Mesenchymal stem cell (in vitro differentiated cells and primary cell): ENCODE measurements at regions not wholly inside any gene's neighbourhood (a gene's known extent, or its start where the extent isn't known, plus 50 kb on each side); places are given as distances from the start of the nearest gene placed in this dataset.

Source experiments
- DNase-seq: peaks from one replicate; pipeline ENCODE4 v3.0.0-alpha.2; 2013
- H2AFZ ChIP-seq: one replicate; pipeline ENCODE4 v1.6.1; 2013; ENCODE audit warnings: low read depth, mild to moderate bottlenecking, control low read depth, inconsistent platforms, low read length, moderate library complexity
- H2AK5ac ChIP-seq: 2 replicates; pipeline ENCODE4 v1.6.1; 2013; ENCODE audit warnings: low read length, moderate library complexity, mild to moderate bottlenecking, inconsistent platforms; ENCODE audit not compliant: severe bottlenecking
- H2BK120ac ChIP-seq: one replicate; pipeline ENCODE4 v1.6.1; 2013; ENCODE audit warnings: low read depth, mild to moderate bottlenecking, inconsistent platforms, low read length, moderate library complexity
- H2BK12ac ChIP-seq, 2 experiments: one replicate each; pipeline ENCODE4 v1.6.1; 2013; ENCODE audit warnings: inconsistent platforms in 2 of 2, low read length in 2 of 2, mild to moderate bottlenecking in 2 of 2, moderate library complexity in 2 of 2, control low read depth in 1 of 2
- H2BK15ac ChIP-seq: one replicate; pipeline ENCODE4 v1.6.1; 2013; ENCODE audit warnings: mild to moderate bottlenecking, low read depth, inconsistent platforms; ENCODE audit not compliant: poor library complexity, severe bottlenecking
- H2BK5ac ChIP-seq: 2 replicates; pipeline ENCODE4 v1.6.1; 2013; ENCODE audit warnings: low read depth, mild to moderate bottlenecking, low read length, control low read depth, inconsistent platforms; ENCODE audit not compliant: poor library complexity, severe bottlenecking
- H3K14ac ChIP-seq, 2 experiments: one replicate each; pipeline ENCODE4 v1.6.1; 2013; ENCODE audit warnings: inconsistent platforms in 2 of 2, low read length in 2 of 2, control low read depth in 1 of 2, mild to moderate bottlenecking in 1 of 2, moderate library complexity in 1 of 2
- H3K18ac ChIP-seq, 2 experiments: one replicate each; pipeline ENCODE4 v1.6.1; 2013; ENCODE audit warnings: inconsistent platforms in 2 of 2, low read length in 2 of 2, control low read depth in 1 of 2, low read depth in 1 of 2, mild to moderate bottlenecking in 1 of 2
- H3K23ac ChIP-seq, 2 experiments: one replicate each; pipeline ENCODE4 v1.6.1; 2013; ENCODE audit warnings: inconsistent platforms in 2 of 2, low read length in 2 of 2, mild to moderate bottlenecking in 2 of 2, moderate library complexity in 2 of 2, control low read depth in 1 of 2
- H3K27ac ChIP-seq: 2 replicates; pipeline ENCODE4 v1.5.1; 2013; ENCODE audit warnings: mild to moderate bottlenecking, moderate library complexity, low read length, control low read depth, inconsistent platforms; ENCODE audit not compliant: poor library complexity, severe bottlenecking
- H3K27me3 ChIP-seq, 2 experiments: 2 replicates each; pipeline versions ENCODE4 v1.6.1 to v1.7.0; 2013; ENCODE audit warnings: low read length in 2 of 2, mild to moderate bottlenecking in 2 of 2, moderate library complexity in 2 of 2, control low read depth in 1 of 2, inconsistent platforms in 1 of 2; ENCODE audit not compliant: control insufficient read depth in 1 of 2, insufficient read depth in 1 of 2
- H3K36me3 ChIP-seq, 2 experiments: 2 replicates each; pipeline versions ENCODE4 v1.6.1 to v1.7.0; 2013; ENCODE audit warnings: low read length in 2 of 2, control low read depth in 1 of 2, inconsistent platforms in 1 of 2, low read depth in 1 of 2, mild to moderate bottlenecking in 1 of 2; ENCODE audit not compliant: insufficient read depth in 2 of 2, control insufficient read depth in 1 of 2
- H3K4ac ChIP-seq, 2 experiments: one replicate each; pipeline ENCODE4 v1.6.1; 2013; ENCODE audit warnings: inconsistent platforms in 2 of 2, low read length in 2 of 2, mild to moderate bottlenecking in 2 of 2, moderate library complexity in 2 of 2, control low read depth in 1 of 2, low read depth in 1 of 2
- H3K4me1 ChIP-seq: 2 replicates; pipeline ENCODE4 v1.6.1; 2013; ENCODE audit warnings: low read depth, low read length, control low read depth; ENCODE audit not compliant: control insufficient read depth, insufficient read depth
- H3K4me2 ChIP-seq: 2 replicates; pipeline ENCODE4 v1.6.1; 2013; ENCODE audit warnings: low read length, mild to moderate bottlenecking, inconsistent platforms; ENCODE audit not compliant: poor library complexity, severe bottlenecking
- H3K4me3 ChIP-seq, 2 experiments: 2 replicates each; pipeline versions ENCODE4 v1.5.1 to v1.7.0; 2013; ENCODE audit warnings: low read length in 2 of 2, mild to moderate bottlenecking in 2 of 2, control low read depth in 1 of 2, low read depth in 1 of 2; ENCODE audit not compliant: insufficient read depth in 1 of 2
- H3K79me1 ChIP-seq: replicated peaks from 2 replicates; pipeline ENCODE4 v1.6.1; 2013; ENCODE audit warnings: mild to moderate bottlenecking, control low read depth, low read length, inconsistent platforms; ENCODE audit not compliant: poor library complexity, severe bottlenecking
- H3K9ac ChIP-seq: 2 replicates; pipeline ENCODE4 v1.7.0; 2013; ENCODE audit warnings: mild to moderate bottlenecking, low read length, moderate library complexity
- H3K9me3 ChIP-seq: 2 replicates; pipeline ENCODE4 v1.7.0; 2013; ENCODE audit warnings: mild to moderate bottlenecking, low read length; ENCODE audit not compliant: control insufficient read depth
- H4K8ac ChIP-seq: one replicate; pipeline ENCODE4 v1.6.1; 2013; ENCODE audit warnings: inconsistent platforms, mild to moderate bottlenecking, low read length, moderate library complexity
- H4K91ac ChIP-seq: one replicate; pipeline ENCODE4 v1.6.1; 2013; ENCODE audit warnings: mild to moderate bottlenecking, low read length, inconsistent platforms
- WGBS: methylation state at CpG from one replicate; pipeline ENCODE4 v1.1.7; 2013; ENCODE audit warnings: mixed read lengths; 5-methylcytosine and 5-hydroxymethylcytosine counted together

DNA sequence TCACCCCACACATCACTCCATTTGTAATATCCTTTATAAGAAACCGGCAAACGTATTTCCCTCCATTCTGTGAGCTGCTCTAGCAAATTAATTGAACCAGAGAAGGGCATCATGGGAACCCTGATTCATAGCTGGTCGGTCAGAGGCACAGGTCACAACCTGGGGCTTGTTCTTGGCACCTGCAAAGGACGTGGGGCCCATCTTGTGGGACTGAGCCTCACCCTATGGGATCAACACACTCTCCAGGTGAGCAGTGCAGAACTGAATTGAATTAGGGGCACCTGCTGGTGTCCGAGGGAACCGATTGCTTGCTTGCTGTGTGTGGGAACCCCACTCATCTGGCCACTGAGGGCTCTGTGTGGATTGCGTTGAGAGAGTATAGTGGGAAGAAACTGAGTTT, 145.3 kb downstream of the CTTN start:
- H2AFZ ChIP-seq: no peak overlapping the region
- no peak overlapping the region for H3K4ac ChIP-seq
- no peaks in the 10 kb centered on the region for H3K36me3 ChIP-seq
- H3K9ac ChIP-seq: no peak overlapping the region
- H3K14ac ChIP-seq: no peak overlapping the region
- H2BK5ac ChIP-seq: no peak overlapping the region
- H3K27me3 ChIP-seq: peaks cover 9 to 12% of the 10 kb centered on the region in 2 experiments
- H4K91ac ChIP-seq: no peak overlapping the region
- no peak overlapping the region for H3K27ac ChIP-seq
- H2BK15ac ChIP-seq: no peak overlapping the region
- no peak overlapping the region for H3K23ac ChIP-seq
- no peak overlapping the region for H3K18ac ChIP-seq
- peaks cover 11% of the 10 kb centered on the region for H3K4me1 ChIP-seq
- peaks cover 2% of the 10 kb centered on the region for H3K79me1 ChIP-seq
- no peak overlapping the region for H2AK5ac ChIP-seq
- no peak overlapping the region for H3K4me3 ChIP-seq
- no peaks in the 10 kb centered on the region for H3K9me3 ChIP-seq
- H4K8ac ChIP-seq: no peak overlapping the region
- no peak overlapping the region for H3K4me2 ChIP-seq
- WGBS: 88% methylated on average over 7 of the region's 7 CpGs
- no peak overlapping the region for H2BK120ac ChIP-seq
- H2BK12ac ChIP-seq: no peak overlapping the region
- DNase-seq: no peak

DNA sequence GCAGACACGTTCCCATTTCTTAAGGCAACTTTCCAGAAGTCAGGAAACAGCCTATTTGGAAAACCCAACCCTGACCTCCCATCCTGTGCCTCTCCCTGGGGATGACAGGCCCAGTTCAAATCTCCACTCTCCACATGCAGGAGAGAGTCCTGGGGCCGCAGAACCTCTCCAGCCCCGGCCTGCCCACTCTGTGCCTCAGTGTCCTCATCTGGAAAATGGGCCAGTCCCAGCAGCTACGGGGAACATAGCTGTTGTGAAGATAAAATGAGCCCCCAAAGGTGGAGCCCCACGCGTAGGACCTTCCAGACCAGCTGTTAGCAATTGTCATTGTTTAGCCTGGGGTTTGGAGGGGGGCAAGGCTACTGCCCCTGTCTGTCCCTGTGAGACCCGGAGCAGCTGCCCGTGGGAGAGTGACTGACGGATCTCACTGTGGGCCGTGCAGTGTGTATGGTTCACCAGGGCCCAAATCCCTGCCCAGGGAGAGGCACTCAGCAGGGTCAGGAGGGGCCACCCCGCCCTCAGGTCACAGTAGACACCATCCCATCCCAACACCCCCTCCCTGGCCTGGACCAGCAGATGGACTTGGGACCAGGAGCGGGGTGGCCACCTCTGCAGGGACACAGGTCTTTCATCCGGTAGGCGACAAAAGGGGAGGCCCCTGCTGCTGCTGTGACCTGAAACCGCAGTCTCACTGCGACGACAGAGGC, 145.9 kb downstream of the CTTN start:
- Histone ChIP-seq H4K91ac (no peak overlapping the region), H3K4ac (no peak overlapping the region), H3K14ac (no peak overlapping the region), H2AK5ac (no peak overlapping the region), H3K4me2 (no peak overlapping the region), H2BK12ac (no peak overlapping the region), H3K36me3 (no peaks in the 10 kb centered on the region), H3K27ac (no peak overlapping the region), H2BK5ac (no peak overlapping the region), H3K9me3 (no peaks in the 10 kb centered on the region), H3K9ac (no peak overlapping the region), H3K4me1 (peaks cover 9% of the 10 kb centered on the region), H3K27me3 (peaks cover 9 to 12% of the 10 kb centered on the region in 2 experiments), H3K4me3 (no peak overlapping the region), H3K18ac (no peak overlapping the region), H2BK15ac (no peak overlapping the region), H2AFZ (no peak overlapping the region), H2BK120ac (no peak overlapping the region), H3K79me1 (peaks cover 2% of the 10 kb centered on the region), H3K23ac (no peak overlapping the region), H4K8ac (no peak overlapping the region)
- DNase-seq: no peak
- WGBS: 84% methylated on average over 17 of the region's 17 CpGs

DNA sequence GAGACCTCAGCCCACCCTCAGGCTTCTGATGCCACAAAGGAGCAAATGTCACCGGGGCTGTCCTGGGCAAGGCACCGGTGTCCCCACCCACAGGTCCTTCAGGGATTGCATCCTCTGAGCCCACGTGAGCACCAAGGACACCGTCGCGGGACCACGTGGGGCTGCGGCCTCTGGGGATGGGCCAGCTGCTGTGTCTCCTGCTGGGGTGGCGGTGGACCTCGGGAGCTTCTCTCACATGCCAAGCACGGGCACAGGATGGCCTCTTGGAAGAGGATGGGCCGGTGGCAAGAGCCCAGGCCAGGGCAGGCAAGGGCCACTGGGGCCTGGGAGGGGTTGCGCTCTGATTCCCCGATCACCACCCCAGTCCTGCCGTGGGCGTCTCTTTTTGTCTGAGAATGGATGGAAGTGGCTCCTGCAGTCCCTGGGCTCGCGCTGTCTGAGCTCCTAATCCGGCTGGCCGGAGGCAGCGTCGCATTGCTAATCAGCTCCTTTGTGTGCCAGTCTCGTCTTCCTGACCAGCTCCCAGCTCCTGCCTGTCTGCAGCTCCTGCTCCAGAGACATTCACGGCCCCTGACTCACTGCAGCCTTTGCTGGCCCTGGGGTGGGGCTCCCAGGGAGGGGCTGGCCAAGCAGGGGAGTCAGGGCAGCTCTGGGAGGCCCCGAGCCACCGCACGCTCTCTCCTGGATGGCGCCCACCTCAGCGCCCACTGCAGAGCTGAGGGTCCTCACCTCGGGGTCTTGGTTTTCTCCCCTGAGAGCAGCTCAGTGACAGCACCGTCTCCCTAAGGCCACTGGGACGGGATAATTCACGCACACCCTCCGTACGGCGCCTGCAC, 146.7 kb downstream of the CTTN start:
- no peak overlapping the region for H2BK5ac ChIP-seq
- no peak overlapping the region for H2BK120ac ChIP-seq
- peaks cover 9% of the 10 kb centered on the region for H3K4me1 ChIP-seq
- H3K36me3 ChIP-seq: no peaks in the 10 kb centered on the region
- H2AK5ac ChIP-seq: no peak overlapping the region
- WGBS: 79% methylated on average over 35 of the region's 36 CpGs
- H3K18ac ChIP-seq: no peak overlapping the region
- no peak overlapping the region for H4K91ac ChIP-seq
- no peak overlapping the region for H2BK15ac ChIP-seq
- no peak overlapping the region for H2BK12ac ChIP-seq
- H3K27me3 ChIP-seq: peaks cover 9 to 12% of the 10 kb centered on the region in 2 experiments
- H3K9me3 ChIP-seq: no peaks in the 10 kb centered on the region
- H3K23ac ChIP-seq: no peak overlapping the region
- H3K79me1 ChIP-seq: peaks cover 2% of the 10 kb centered on the region
- no peak overlapping the region for H4K8ac ChIP-seq
- no peak overlapping the region for H3K27ac ChIP-seq
- peak; percentile 22 for DNase-seq
- H3K9ac ChIP-seq: no peak overlapping the region
- no peak overlapping the region for H3K4ac ChIP-seq
- H3K4me2 ChIP-seq: no peak overlapping the region
- H3K4me3 ChIP-seq: no peak overlapping the region
- H3K14ac ChIP-seq: no peak overlapping the region
- H2AFZ ChIP-seq: no peak overlapping the region

DNA sequence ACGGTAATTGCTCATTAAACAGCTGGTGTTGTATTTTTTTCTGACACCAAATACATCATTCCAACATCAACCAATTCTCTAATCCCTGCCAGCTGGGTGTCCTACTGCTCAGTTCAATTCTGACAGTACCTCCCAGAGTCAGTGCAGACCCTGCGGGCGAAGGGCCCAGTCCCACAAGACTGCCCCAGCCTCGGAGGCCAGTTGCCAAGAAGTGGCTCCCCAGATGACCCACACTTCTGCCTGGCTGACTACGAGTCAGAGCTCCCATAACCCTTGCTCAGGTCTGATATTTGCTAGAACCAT, 147.2 kb downstream of the CTTN start:
- no peak overlapping the region for H3K4me2 ChIP-seq
- H4K8ac ChIP-seq: no peak overlapping the region
- no peak overlapping the region for H3K4ac ChIP-seq
- H2BK5ac ChIP-seq: no peak overlapping the region
- peaks cover 9 to 12% of the 10 kb centered on the region in 2 experiments for H3K27me3 ChIP-seq
- H3K9ac ChIP-seq: no peak overlapping the region
- peaks cover 2% of the 10 kb centered on the region for H3K79me1 ChIP-seq
- H3K27ac ChIP-seq: no peak overlapping the region
- no peak overlapping the region for H2AFZ ChIP-seq
- H3K14ac ChIP-seq: no peak overlapping the region
- H2BK12ac ChIP-seq: no peak overlapping the region
- peaks cover 9% of the 10 kb centered on the region for H3K4me1 ChIP-seq
- H2BK15ac ChIP-seq: no peak overlapping the region
- no peak for DNase-seq
- 84% methylated on average over 5 of the region's 5 CpGs for whole genome bisulfite sequencing
- H3K18ac ChIP-seq: no peak overlapping the region
- no peak overlapping the region for H2AK5ac ChIP-seq
- no peak overlapping the region for H3K23ac ChIP-seq
- no peak overlapping the region for H2BK120ac ChIP-seq
- no peak overlapping the region for H4K91ac ChIP-seq
- H3K9me3 ChIP-seq: no peaks in the 10 kb centered on the region
- no peaks in the 10 kb centered on the region for H3K36me3 ChIP-seq
- no peak overlapping the region for H3K4me3 ChIP-seq
